MM.1S (cell line): ENCODE measurements at regions not wholly inside any gene's neighbourhood (a gene's known extent, or its start where the extent isn't known, plus 50 kb on each side); places are given as distances from the start of the nearest gene placed in this dataset.

Experiments used
- DNase-seq: peaks from one replicate; pipeline ENCODE4 v3.0.0-alpha.2; 2015
- H2AFZ ChIP-seq: fragments of 300-600 bp; sonication (generic); 2 replicates; pipeline ENCODE4 v1.6.0; 2016; ENCODE audit warnings: antibody characterized with exemption, low read length
- H3F3A ChIP-seq: fragments of 300-600 bp; sonication (generic); 2 replicates; pipeline ENCODE4 v1.6.1; 2016; ENCODE audit warnings: mild to moderate bottlenecking, antibody characterized with exemption, low read length, moderate library complexity, mixed read lengths; ENCODE audit not compliant: insufficient read depth
- H3K27ac ChIP-seq: fragments of 300-600 bp; sonication (generic); 2 replicates; pipeline ENCODE4 v1.5.1; 2016; ENCODE audit warnings: mild to moderate bottlenecking, low read length
- H3K27me3 ChIP-seq: fragments of 300-600 bp; sonication (generic); replicated peaks from 2 replicates; pipeline ENCODE4 v1.6.0; 2016; ENCODE audit warnings: low read length; ENCODE audit not compliant: insufficient read depth
- H3K36me3 ChIP-seq: fragments of 300-600 bp; sonication (generic); replicated peaks from 2 replicates; pipeline ENCODE4 v1.6.1; 2016; ENCODE audit warnings: mild to moderate bottlenecking, low read length, mixed read lengths; ENCODE audit not compliant: insufficient read depth
- H3K4me1 ChIP-seq: fragments of 300-600 bp; sonication (generic); 2 replicates; pipeline ENCODE4 v1.6.1; 2016; ENCODE audit warnings: low read length, mixed read lengths
- H3K4me2 ChIP-seq: fragments of 300-600 bp; sonication (generic); 2 replicates; pipeline ENCODE4 v1.6.0; 2016; ENCODE audit warnings: low read depth, low read length
- H3K4me3 ChIP-seq: fragments of 300-600 bp; sonication (generic); 2 replicates; pipeline ENCODE4 v1.5.1; 2016; ENCODE audit warnings: low read length, mixed read lengths
- H3K79me2 ChIP-seq: fragments of 300-600 bp; sonication (generic); 2 replicates; pipeline ENCODE4 v1.6.1; 2016; ENCODE audit warnings: mixed run types, low read length, mixed read lengths
- H3K9ac ChIP-seq: fragments of 300-600 bp; sonication (generic); 2 replicates; pipeline ENCODE4 v1.6.1; 2016; ENCODE audit warnings: low read length, mixed read lengths
- H3K9me2 ChIP-seq: fragments of 300-600 bp; sonication (generic); replicated peaks from 2 replicates; pipeline ENCODE4 v1.6.1; 2016; ENCODE audit warnings: mild to moderate bottlenecking, low read length, mixed read lengths; ENCODE audit not compliant: insufficient read depth
- H3K9me3 ChIP-seq: fragments of 300-600 bp; sonication (generic); replicated peaks from 2 replicates; pipeline ENCODE4 v1.6.1; 2016; ENCODE audit warnings: mild to moderate bottlenecking, low read length, mixed read lengths; ENCODE audit not compliant: insufficient read depth
- H4K20me1 ChIP-seq: fragments of 300-600 bp; sonication (generic); 2 replicates; pipeline ENCODE4 v1.6.1; 2016; ENCODE audit warnings: mild to moderate bottlenecking, low read length, moderate library complexity, mixed read lengths; ENCODE audit not compliant: insufficient read depth
- EZH2 ChIP-seq: fragments of 300-600 bp; sonication (generic); optimal IDR thresholded peaks from 2 replicates; pipeline ENCODE3; 2017; ENCODE audit warnings: low read depth, mild to moderate bottlenecking, antibody characterized with exemption, low read length, mixed read lengths
- EZH2phosphoT487 ChIP-seq: fragments of 300-600 bp; sonication (generic); IDR thresholded peaks from 2 replicates; pipeline ENCODE4 v1.6.1; 2018; ENCODE audit warnings: antibody characterized with exemption, low read length
- TF ChIP-seq, protein P1 (sequence below): fragments of 300-600 bp; sonication (generic); IDR thresholded peaks from 2 replicates; pipeline ENCODE4 v1.5.1; 2016; ENCODE audit warnings: antibody characterized with exemption, low read length, mixed read lengths

DNA sequence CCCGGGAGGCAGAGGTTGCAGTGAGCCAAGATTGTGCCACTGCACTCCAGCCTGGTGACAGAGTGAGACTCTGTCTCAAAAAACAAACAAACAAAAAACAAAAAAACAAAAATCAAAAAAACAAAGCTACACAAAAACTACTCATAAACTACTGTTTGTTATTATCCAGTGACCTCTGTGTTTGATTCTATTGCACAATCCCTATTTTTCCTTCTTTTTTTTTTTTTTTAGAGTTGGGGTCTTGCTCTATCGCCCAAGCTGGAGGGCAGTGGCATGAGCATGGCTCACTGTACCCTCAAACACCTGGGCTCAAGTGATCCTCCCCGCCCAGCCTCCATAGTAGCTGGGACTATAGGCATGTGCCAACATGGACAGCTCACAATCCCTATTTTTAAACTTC, 92.7 kb downstream of the FAM217A start:
- Histone ChIP-seq H3K4me1 (peaks cover 4% of the 10 kb centered on the region; the same call in 1 of the 2 replicates), H3K9me2 (no peaks in the 10 kb centered on the region), H3K27ac (no peak overlapping the region), H4K20me1 (no peaks in the 10 kb centered on the region), H3K4me3 (no peak overlapping the region), H2AFZ (no peak overlapping the region), H3K4me2 (no peak overlapping the region), H3K27me3 (no peaks in the 10 kb centered on the region), H3F3A (no peaks in the 10 kb centered on the region), H3K9me3 (no peaks in the 10 kb centered on the region), H3K36me3 (no peaks in the 10 kb centered on the region), H3K9ac (no peak overlapping the region), H3K79me2 (no peaks in the 10 kb centered on the region)
- DNase-seq, result no peak
- TF ChIP-seq EZH2phosphoT487, result no peak
- TF ChIP-seq, protein P1, sequence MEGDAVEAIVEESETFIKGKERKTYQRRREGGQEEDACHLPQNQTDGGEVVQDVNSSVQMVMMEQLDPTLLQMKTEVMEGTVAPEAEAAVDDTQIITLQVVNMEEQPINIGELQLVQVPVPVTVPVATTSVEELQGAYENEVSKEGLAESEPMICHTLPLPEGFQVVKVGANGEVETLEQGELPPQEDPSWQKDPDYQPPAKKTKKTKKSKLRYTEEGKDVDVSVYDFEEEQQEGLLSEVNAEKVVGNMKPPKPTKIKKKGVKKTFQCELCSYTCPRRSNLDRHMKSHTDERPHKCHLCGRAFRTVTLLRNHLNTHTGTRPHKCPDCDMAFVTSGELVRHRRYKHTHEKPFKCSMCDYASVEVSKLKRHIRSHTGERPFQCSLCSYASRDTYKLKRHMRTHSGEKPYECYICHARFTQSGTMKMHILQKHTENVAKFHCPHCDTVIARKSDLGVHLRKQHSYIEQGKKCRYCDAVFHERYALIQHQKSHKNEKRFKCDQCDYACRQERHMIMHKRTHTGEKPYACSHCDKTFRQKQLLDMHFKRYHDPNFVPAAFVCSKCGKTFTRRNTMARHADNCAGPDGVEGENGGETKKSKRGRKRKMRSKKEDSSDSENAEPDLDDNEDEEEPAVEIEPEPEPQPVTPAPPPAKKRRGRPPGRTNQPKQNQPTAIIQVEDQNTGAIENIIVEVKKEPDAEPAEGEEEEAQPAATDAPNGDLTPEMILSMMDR, result no peak
- no peak for TF ChIP-seq EZH2

DNA sequence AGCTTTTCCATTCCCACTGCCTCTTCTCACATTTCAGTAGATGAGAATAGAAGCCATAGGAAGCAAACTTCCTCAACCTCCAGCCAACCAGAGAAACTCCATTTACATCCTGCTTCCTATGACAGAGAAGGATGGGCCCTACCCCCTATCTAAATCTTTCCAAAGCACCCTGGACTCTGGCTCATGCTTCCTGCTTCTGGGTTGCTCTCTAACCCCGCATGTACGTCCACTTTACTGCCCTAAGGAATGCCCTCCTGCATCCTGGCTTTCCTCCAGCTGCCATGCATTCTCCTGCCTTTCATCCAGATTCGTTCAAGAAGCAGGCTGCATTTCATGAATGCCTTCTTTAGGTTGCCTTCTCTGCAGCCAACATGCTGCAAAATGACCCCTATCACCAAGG, 91.9 kb downstream of the FAM217A start:
- Histone ChIP-seq H3K9ac (no peak overlapping the region), H3K36me3 (no peaks in the 10 kb centered on the region), H3K4me1 (no peaks in the 10 kb centered on the region), H4K20me1 (no peaks in the 10 kb centered on the region), H3K9me3 (no peaks in the 10 kb centered on the region), H3K27me3 (no peaks in the 10 kb centered on the region), H2AFZ (no peak overlapping the region), H3K27ac (no peak overlapping the region), H3K9me2 (no peaks in the 10 kb centered on the region), H3K79me2 (no peaks in the 10 kb centered on the region), H3K4me2 (no peak overlapping the region), H3K4me3 (no peak overlapping the region), H3F3A (no peaks in the 10 kb centered on the region)
- TF ChIP-seq EZH2, result no peak
- TF ChIP-seq, protein P1, result no peak
- no peak for TF ChIP-seq EZH2phosphoT487
- no peak for DNase-seq

- no peak overlapping the region for H3K9ac ChIP-seq
- no peaks in the 10 kb centered on the region for H3K36me3 ChIP-seq
- no peaks in the 10 kb centered on the region for H3K9me2 ChIP-seq
- no peaks in the 10 kb centered on the region for H3F3A ChIP-seq
- no peaks in the 10 kb centered on the region for H3K27me3 ChIP-seq
- H3K9me3 ChIP-seq, result no peaks in the 10 kb centered on the region
- H3K4me1 ChIP-seq, result no peaks in the 10 kb centered on the region
- H3K79me2 ChIP-seq, result no peaks in the 10 kb centered on the region
- H3K4me2 ChIP-seq, result no peak overlapping the region
- H4K20me1 ChIP-seq, result no peaks in the 10 kb centered on the region
- H3K4me3 ChIP-seq, result no peak overlapping the region
- no peak overlapping the region for H3K27ac ChIP-seq
- DNase-seq, result no peak
- no peak overlapping the region for H2AFZ ChIP-seq
- TF ChIP-seq, protein P1, result no peak
- no peak for TF ChIP-seq EZH2
Measured at GRCh38 chr6:3987576-3987975, 91.4 kb downstream of the FAM217A start.
